Activated T-helper 1 cell treated with anti-CD3 and anti-CD28 coated beads, Interleukin-12 subunit alpha, Interleukin-12 subunit beta, Interleukin-2, Interleukin-4 antibody, amounts not matched to agents 30 ng/mL and 10 ng/mL and 1 ng/mL, durations not matched to agents 14 hours and 24 hours and 36 hours (primary cell): ENCODE measurements at regions not wholly inside any gene's neighbourhood (a gene's known extent, or its start where the extent isn't known, plus 50 kb on each side); places are given as distances from the start of the nearest gene placed in this dataset.

Experiments
- DNase-seq: peaks from one replicate; pipeline ENCODE4 v3.0.0; 2021; ENCODE audit warnings: low spot score
- H3K27ac Mint-ChIP-seq: one replicate; pipeline ENCODE4 v1.8.0; 2021; ENCODE audit warnings: mild to moderate bottlenecking, mixed read lengths
- H3K27me3 Mint-ChIP-seq: one replicate; pipeline ENCODE4 v1.8.0; 2022; ENCODE audit warnings: mild to moderate bottlenecking, moderate library complexity, mixed read lengths; ENCODE audit not compliant: insufficient read depth
- H3K36me3 Mint-ChIP-seq: one replicate; pipeline ENCODE4 v1.8.0; 2021; ENCODE audit warnings: low read depth, mixed read lengths
- H3K4me1 Mint-ChIP-seq: one replicate; pipeline ENCODE4 v1.8.0; 2021; ENCODE audit warnings: low read depth, mixed read lengths
- H3K4me3 Mint-ChIP-seq: one replicate; pipeline ENCODE4 v1.8.0; 2021; ENCODE audit warnings: mild to moderate bottlenecking, moderate library complexity, mixed read lengths
- H3K9me3 Mint-ChIP-seq: one replicate; pipeline ENCODE4 v1.8.0; 2021; ENCODE audit warnings: mixed read lengths
- intact Hi-C: fragments of 100-400 bp; cut with micrococcal nuclease; formaldehyde crosslinking; loops from one replicate; pipeline ENCODE4 v1.15.1; 2024

GRCh38 chr6:132868057-132868456 is 53.7 kb downstream of the RPS12 start:
- H3K36me3 Mint-ChIP-seq: no peaks in the 10 kb centered on the region
- H3K27me3 Mint-ChIP-seq: peaks cover 12% of the 10 kb centered on the region
- intact Hi-C loops: no loop called here
- no peaks in the 10 kb centered on the region for H3K4me1 Mint-ChIP-seq
- DNase-seq: no peak
- H3K4me3 Mint-ChIP-seq: no peak overlapping the region
- no peaks in the 10 kb centered on the region for H3K9me3 Mint-ChIP-seq
- no peak overlapping the region for H3K27ac Mint-ChIP-seq

- Mint-ChIP-seq H3K4me1 (no peaks in the 10 kb centered on the region), H3K27me3 (peaks cover 11% of the 10 kb centered on the region), H3K36me3 (no peaks in the 10 kb centered on the region), H3K27ac (no peak overlapping the region), H3K4me3 (no peak overlapping the region), H3K9me3 (peaks cover 6% of the 10 kb centered on the region)
- DNase-seq: no peak
- intact Hi-C loops: no loop called here
These were observed 58.6 kb downstream of the RPS12 start for GRCh38 chr6:132872923-132873322.

GRCh38 chr6:132877003-132877402 is 62.6 kb downstream of the RPS12 start:
- intact Hi-C loops: no loop called here
- Mint-ChIP-seq H3K9me3 (peaks cover 6% of the 10 kb centered on the region), H3K27ac (no peak overlapping the region), H3K4me3 (no peak overlapping the region), H3K36me3 (no peaks in the 10 kb centered on the region), H3K27me3 (peaks cover 9% of the 10 kb centered on the region), H3K4me1 (no peaks in the 10 kb centered on the region)
- no peak for DNase-seq

- Mint-ChIP-seq H3K4me1 (no peaks in the 10 kb centered on the region), H3K9me3 (no peaks in the 10 kb centered on the region), H3K27me3 (peaks cover under 1% of the 10 kb centered on the region), H3K27ac (no peak overlapping the region), H3K4me3 (no peak overlapping the region), H3K36me3 (no peaks in the 10 kb centered on the region)
- intact Hi-C loops: no loop called here
- no peak for DNase-seq
These were observed 72.8 kb downstream of the RPS12 start for GRCh38 chr6:132887204-132887603.

GRCh38 chr6:132888701-132889100 is 74.3 kb downstream of the RPS12 start:
- Mint-ChIP-seq H3K9me3 (no peaks in the 10 kb centered on the region), H3K36me3 (no peaks in the 10 kb centered on the region), H3K4me1 (no peaks in the 10 kb centered on the region), H3K4me3 (no peak overlapping the region), H3K27me3 (no peaks in the 10 kb centered on the region), H3K27ac (no peak overlapping the region)
- no peak for DNase-seq
- intact Hi-C loops: no loop called here

- no peaks in the 10 kb centered on the region for H3K9me3 Mint-ChIP-seq
- H3K27ac Mint-ChIP-seq: no peak overlapping the region
- no peak overlapping the region for H3K4me3 Mint-ChIP-seq
- intact Hi-C loops: no loop called here
- DNase-seq: no peak
- no peaks in the 10 kb centered on the region for H3K36me3 Mint-ChIP-seq
- H3K4me1 Mint-ChIP-seq: no peaks in the 10 kb centered on the region
- H3K27me3 Mint-ChIP-seq: peaks cover 1% of the 10 kb centered on the region
These were observed 78.8 kb downstream of the RPS12 start for GRCh38 chr6:132892929-132893771.

GRCh38 chr6:132893772-132894490 is 79.6 kb downstream of the RPS12 start:
- Mint-ChIP-seq H3K27ac (no peak overlapping the region), H3K27me3 (peaks cover 1% of the 10 kb centered on the region)
- intact Hi-C loops: no loop called here

GRCh38 chr6:132898376-132898775 is 84.0 kb downstream of the RPS12 start:
- Mint-ChIP-seq H3K4me1 (no peaks in the 10 kb centered on the region), H3K9me3 (no peaks in the 10 kb centered on the region), H3K36me3 (no peaks in the 10 kb centered on the region), H3K27me3 (peaks cover 10% of the 10 kb centered on the region), H3K4me3 (no peak overlapping the region), H3K27ac (no peak overlapping the region)
- DNase-seq: no peak
- intact Hi-C loops: no loop called here

More at GRCh38 chr6:132893772-132894490, 79.6 kb downstream of the RPS12 start:
- H3K36me3 Mint-ChIP-seq: no peaks in the 10 kb centered on the region
- DNase-seq: no peak
- no peak overlapping the region for H3K4me3 Mint-ChIP-seq
- H3K9me3 Mint-ChIP-seq: no peaks in the 10 kb centered on the region
- H3K4me1 Mint-ChIP-seq: no peaks in the 10 kb centered on the region

- Mint-ChIP-seq H3K9me3 (no peaks in the 10 kb centered on the region), H3K4me1 (no peaks in the 10 kb centered on the region), H3K27ac (no peak overlapping the region), H3K27me3 (peaks cover 10% of the 10 kb centered on the region), H3K4me3 (no peak overlapping the region), H3K36me3 (no peaks in the 10 kb centered on the region)
- intact Hi-C loops: no loop called here
- no peak for DNase-seq
These were observed 86.5 kb downstream of the RPS12 start for GRCh38 chr6:132900849-132901248.

GRCh38 chr6:132902901-132903300 is 88.5 kb downstream of the RPS12 start:
- no peaks in the 10 kb centered on the region for H3K9me3 Mint-ChIP-seq

GRCh38 chr6:132907231-132907630 is 92.9 kb downstream of the RPS12 start:
- no peaks in the 10 kb centered on the region for H3K36me3 Mint-ChIP-seq
- no peak for DNase-seq
- no peaks in the 10 kb centered on the region for H3K9me3 Mint-ChIP-seq
- intact Hi-C loops: no loop called here
- no peaks in the 10 kb centered on the region for H3K4me1 Mint-ChIP-seq
- H3K4me3 Mint-ChIP-seq: no peak overlapping the region
- H3K27me3 Mint-ChIP-seq: peaks cover 9% of the 10 kb centered on the region
- H3K27ac Mint-ChIP-seq: no peak overlapping the region

More at GRCh38 chr6:132902901-132903300, 88.5 kb downstream of the RPS12 start:
- Mint-ChIP-seq H3K27ac (no peak overlapping the region), H3K36me3 (no peaks in the 10 kb centered on the region), H3K4me1 (no peaks in the 10 kb centered on the region), H3K4me3 (no peak overlapping the region), H3K27me3 (peaks cover 9% of the 10 kb centered on the region)
- intact Hi-C loops: no loop called here
- DNase-seq: no peak

GRCh38 chr6:132907914-132908313 is 93.5 kb downstream of the RPS12 start:
- Mint-ChIP-seq H3K4me1 (no peaks in the 10 kb centered on the region), H3K9me3 (no peaks in the 10 kb centered on the region), H3K36me3 (no peaks in the 10 kb centered on the region), H3K4me3 (no peak overlapping the region), H3K27me3 (peaks cover 6% of the 10 kb centered on the region), H3K27ac (no peak overlapping the region)
- intact Hi-C loops: no loop called here
- DNase-seq: no peak

- no peak overlapping the region for H3K4me3 Mint-ChIP-seq
- H3K36me3 Mint-ChIP-seq: no peaks in the 10 kb centered on the region
- peaks cover 6% of the 10 kb centered on the region for H3K27me3 Mint-ChIP-seq
- no peak for DNase-seq
- intact Hi-C loops: no loop called here
- no peaks in the 10 kb centered on the region for H3K9me3 Mint-ChIP-seq
- H3K27ac Mint-ChIP-seq: no peak overlapping the region
- no peaks in the 10 kb centered on the region for H3K4me1 Mint-ChIP-seq
These were observed 95.4 kb downstream of the RPS12 start for GRCh38 chr6:132909742-132910141.
